Activated CD8-positive, alpha-beta memory T cell treated with anti-CD3 and anti-CD28 coated beads, Interleukin-2, amount 10 ng/mL, durations not matched to agents 7 days and 5 days (primary cell): ENCODE measurements at regions not wholly inside any gene's neighbourhood (a gene's known extent, or its start where the extent isn't known, plus 50 kb on each side); places are given as distances from the start of the nearest gene placed in this dataset.

ENCODE experiments used
- ATAC-seq: fragments of 150-1000 bp; cut with Tn5 transposase; one replicate; pipeline ENCODE4 v1.10.0; 2021; ENCODE audit warnings: moderate library complexity
- CTCF ChIA-PET: fragments of 350-600 bp; sonication (Branson Sonifier 250); formaldehyde crosslinking; loops from one replicate; lab custom pipeline; 2021; ENCODE audit warnings: antibody characterized with exemption; lab: Charles Lee
- DNase-seq: peaks from one replicate; pipeline ENCODE4 v3.0.0-alpha.2; 2020
- H3K27ac Mint-ChIP-seq: one replicate; pipeline ENCODE4 v1.8.0; 2021; ENCODE audit warnings: mild to moderate bottlenecking, mixed read lengths
- H3K27me3 Mint-ChIP-seq: one replicate; pipeline ENCODE4 v1.8.0; 2021; ENCODE audit warnings: mixed read lengths
- H3K36me3 Mint-ChIP-seq: one replicate; pipeline ENCODE4 v1.8.0; 2021; ENCODE audit warnings: mild to moderate bottlenecking, mixed read lengths
- H3K4me1 Mint-ChIP-seq: one replicate; pipeline ENCODE4 v1.8.0; 2021; ENCODE audit warnings: mixed read lengths
- H3K4me3 Mint-ChIP-seq: one replicate; pipeline ENCODE4 v1.8.0; 2021; ENCODE audit warnings: mild to moderate bottlenecking, moderate library complexity, mixed read lengths
- H3K9me3 Mint-ChIP-seq: one replicate; pipeline ENCODE4 v1.8.0; 2022; ENCODE audit warnings: low read depth, mixed read lengths

DNA sequence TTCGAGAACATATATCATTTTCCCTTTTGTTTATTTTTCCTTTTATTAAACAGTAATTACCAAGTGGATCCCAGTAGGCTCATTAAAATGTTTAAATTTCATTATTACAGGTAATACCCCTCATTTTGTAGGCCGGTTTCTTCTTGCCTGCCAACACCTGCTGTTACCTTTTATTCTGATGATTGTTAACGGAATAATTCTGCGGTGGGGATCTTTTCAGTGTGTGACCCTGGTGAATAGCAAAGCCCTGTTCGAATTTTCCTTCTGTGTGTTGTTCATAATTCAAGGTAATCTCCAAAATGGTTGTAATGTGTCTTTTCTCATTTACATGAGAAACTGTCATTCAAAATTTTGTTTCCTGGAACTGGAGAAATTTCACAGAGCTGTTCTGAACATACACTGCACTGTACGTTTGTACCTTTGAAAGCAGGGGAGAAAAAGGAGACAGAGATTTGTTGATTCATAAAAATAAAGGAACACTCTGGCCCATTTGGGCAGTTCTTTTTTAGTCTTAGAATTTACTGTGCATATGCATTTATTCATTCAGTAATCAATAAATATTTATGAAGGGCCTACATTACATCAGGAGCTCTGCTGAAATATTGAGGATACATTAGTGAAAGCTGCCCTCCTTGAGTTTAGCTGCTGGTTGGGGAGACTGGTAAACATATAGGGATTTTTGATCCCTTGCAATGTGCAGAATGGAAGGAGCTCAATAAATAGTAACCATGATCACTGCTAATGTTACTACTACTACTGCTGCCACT, 502.0 kb downstream of the QKI start:
- CTCF ChIA-PET: no interaction called here
- ATAC-seq (no peak), DNase-seq (no peak)
- Mint-ChIP-seq H3K27ac (no peak overlapping the region), H3K4me1 (no peaks in the 10 kb centered on the region), H3K27me3 (no peaks in the 10 kb centered on the region), H3K36me3 (no peaks in the 10 kb centered on the region), H3K9me3 (no peaks in the 10 kb centered on the region), H3K4me3 (no peak overlapping the region)

DNA sequence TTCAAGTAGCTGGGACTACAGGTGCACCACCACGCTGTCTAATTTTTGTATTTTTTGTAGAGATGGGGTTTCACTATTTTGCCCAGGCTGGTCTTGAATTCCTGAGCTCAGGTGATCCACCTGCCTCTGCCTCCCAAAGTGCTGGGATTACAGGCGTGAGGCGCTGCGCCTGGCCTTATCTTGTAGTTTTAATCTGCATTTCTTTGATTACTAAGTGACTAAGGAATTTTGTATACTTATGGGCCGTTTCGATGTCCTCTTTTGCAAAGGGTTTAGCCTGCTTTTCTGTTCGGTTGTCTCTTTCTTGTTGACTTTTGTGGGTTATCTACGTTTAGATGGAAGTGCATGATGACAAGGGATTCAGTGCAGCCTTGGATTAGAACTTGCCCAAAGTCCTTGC, 500.6 kb downstream of the QKI start:
- Mint-ChIP-seq H3K36me3 (no peaks in the 10 kb centered on the region), H3K4me3 (no peak overlapping the region), H3K9me3 (no peaks in the 10 kb centered on the region), H3K4me1 (no peaks in the 10 kb centered on the region), H3K27ac (no peak overlapping the region), H3K27me3 (peaks cover 4% of the 10 kb centered on the region)
- DNase-seq (no peak), ATAC-seq (no peak)
- CTCF ChIA-PET: no interaction called here

DNA sequence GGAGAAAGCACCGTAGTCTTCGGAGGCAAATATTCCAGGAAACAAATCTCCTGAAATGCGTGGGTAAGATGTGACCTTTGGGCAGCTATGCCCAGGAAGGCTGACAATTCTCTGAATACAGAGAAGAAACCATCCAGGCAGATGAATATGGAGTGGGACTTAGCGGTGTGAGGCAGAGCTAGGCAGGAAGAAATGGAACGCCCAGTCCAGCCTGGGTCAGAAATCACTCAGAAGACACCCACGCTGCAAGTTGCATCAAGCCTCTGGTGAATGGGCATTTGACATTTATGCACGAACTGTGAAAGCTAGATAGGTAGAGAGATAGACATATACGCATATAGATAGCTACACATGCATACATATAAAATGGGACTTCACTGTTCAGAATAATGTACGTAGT, 498.5 kb downstream of the QKI start:
- ATAC-seq (no peak), DNase-seq (no peak)
- Mint-ChIP-seq H3K4me1 (no peaks in the 10 kb centered on the region), H3K9me3 (no peaks in the 10 kb centered on the region), H3K27me3 (peaks cover 4% of the 10 kb centered on the region), H3K36me3 (no peaks in the 10 kb centered on the region), H3K27ac (no peak overlapping the region), H3K4me3 (no peak overlapping the region)
- CTCF ChIA-PET: no interaction called here

DNA sequence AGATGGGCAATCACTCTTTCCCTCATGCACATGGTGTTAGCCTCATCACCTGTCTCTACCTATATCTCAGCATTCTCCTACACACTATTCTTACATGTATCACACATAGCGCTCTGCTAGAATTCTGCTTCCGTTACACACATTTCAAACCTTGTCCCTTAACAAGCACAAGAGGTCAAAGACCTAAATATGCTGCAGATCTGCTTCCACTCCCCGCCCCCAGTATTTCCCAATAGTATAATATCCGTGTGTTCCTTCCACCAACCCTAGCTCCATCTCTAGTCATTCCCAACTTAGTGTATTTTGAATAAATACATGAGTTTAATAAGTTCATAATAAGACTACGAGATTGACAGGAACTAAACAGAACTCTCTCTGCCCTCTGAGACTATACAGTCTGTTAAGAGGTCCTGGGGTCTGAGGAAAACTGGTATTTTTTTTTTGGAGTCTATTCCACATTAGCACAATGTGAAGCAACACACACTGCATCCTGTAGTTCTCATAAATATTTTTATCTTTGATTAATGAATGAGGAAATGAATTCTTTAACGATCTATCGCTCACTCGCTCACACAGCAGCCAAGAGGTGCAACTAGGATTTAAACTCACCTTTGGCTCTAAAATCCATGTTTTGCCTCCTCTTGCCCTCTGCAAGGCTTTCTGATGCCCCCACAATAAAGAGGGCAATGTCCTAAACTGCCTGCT, 491.6 kb downstream of the QKI start:
- Mint-ChIP-seq H3K27me3 (peaks cover 4% of the 10 kb centered on the region), H3K4me1 (no peaks in the 10 kb centered on the region), H3K36me3 (no peaks in the 10 kb centered on the region), H3K27ac (no peak overlapping the region), H3K9me3 (no peaks in the 10 kb centered on the region), H3K4me3 (no peak overlapping the region)
- ATAC-seq (no peak), DNase-seq (no peak)
- CTCF ChIA-PET: no interaction called here

DNA sequence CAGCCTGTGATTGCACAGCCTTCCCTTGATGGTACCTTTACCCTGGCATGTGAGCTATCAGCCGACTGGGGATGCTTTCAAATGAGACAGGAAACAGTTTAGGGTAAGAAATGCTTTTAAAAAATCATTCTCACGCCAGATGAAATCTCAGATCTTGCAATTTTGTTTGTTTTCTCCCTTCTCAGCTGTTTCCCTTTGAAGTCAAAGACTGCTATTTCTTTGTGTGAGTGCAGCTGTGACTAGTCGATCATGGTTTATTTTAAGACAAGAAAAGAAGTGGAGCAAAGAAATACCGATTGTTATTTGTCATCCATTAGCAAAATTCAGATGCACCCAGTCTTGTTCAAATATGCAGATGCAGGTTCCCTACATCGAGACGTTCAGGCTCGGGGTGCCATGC, 489.7 kb downstream of the QKI start:
- H3K4me3 Mint-ChIP-seq: no peak overlapping the region
- H3K27ac Mint-ChIP-seq: no peak overlapping the region
- DNase-seq: no peak
- ATAC-seq: no peak
- no peaks in the 10 kb centered on the region for H3K36me3 Mint-ChIP-seq
- CTCF ChIA-PET: no interaction called here
- no peaks in the 10 kb centered on the region for H3K27me3 Mint-ChIP-seq
- H3K4me1 Mint-ChIP-seq: no peaks in the 10 kb centered on the region
- no peaks in the 10 kb centered on the region for H3K9me3 Mint-ChIP-seq

DNA sequence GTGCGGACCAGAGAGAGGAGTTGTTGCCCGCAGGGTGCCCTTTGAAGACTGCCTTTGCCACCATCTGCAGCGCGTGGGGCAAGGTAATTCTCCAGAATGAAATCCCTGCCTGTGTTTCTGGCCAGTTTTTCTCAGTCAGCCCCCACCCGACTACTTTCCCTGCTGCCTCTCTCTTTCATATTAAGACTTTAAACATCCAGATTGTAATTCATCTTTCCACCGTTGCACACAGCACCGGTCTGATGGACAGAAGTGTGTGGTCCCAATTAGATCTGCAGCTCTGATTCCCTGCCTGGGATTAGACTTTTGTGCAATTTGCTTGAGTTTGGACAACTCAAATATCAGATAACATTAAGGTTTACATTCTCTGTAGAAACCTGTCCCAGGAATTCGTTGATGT, 489.0 kb downstream of the QKI start:
- ATAC-seq (no peak), DNase-seq (no peak)
- no peaks in the 10 kb centered on the region for H3K27me3 Mint-ChIP-seq
- H3K4me1 Mint-ChIP-seq: no peaks in the 10 kb centered on the region
- H3K4me3 Mint-ChIP-seq: no peak overlapping the region
- H3K9me3 Mint-ChIP-seq: no peaks in the 10 kb centered on the region
- no peaks in the 10 kb centered on the region for H3K36me3 Mint-ChIP-seq
- CTCF ChIA-PET: no interaction called here
- no peak overlapping the region for H3K27ac Mint-ChIP-seq

DNA sequence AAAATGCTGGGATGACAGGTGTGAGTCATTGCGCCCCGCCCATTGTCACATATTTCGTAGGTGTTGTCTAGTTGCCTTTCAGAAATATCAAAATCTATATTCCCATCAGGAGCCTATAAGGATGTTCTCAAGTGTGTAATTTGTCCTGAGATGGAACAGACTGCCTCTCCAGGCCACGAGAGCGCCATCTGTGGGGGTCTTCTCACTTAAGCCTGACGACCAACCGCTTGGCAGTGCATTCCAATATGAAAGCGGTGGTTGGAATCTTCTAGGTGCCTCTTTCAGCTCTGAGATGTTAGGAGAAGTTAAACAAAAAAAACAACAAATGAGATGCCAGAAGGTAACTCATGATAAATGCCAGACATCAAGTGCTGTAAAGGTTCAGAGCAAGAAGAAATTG, 488.5 kb downstream of the QKI start:
- ATAC-seq: no peak
- no peaks in the 10 kb centered on the region for H3K27me3 Mint-ChIP-seq
- no peaks in the 10 kb centered on the region for H3K4me1 Mint-ChIP-seq
- CTCF ChIA-PET: no interaction called here
- DNase-seq: no peak
- H3K4me3 Mint-ChIP-seq: no peak overlapping the region
- no peak overlapping the region for H3K27ac Mint-ChIP-seq
- H3K36me3 Mint-ChIP-seq: no peaks in the 10 kb centered on the region
- no peaks in the 10 kb centered on the region for H3K9me3 Mint-ChIP-seq

DNA sequence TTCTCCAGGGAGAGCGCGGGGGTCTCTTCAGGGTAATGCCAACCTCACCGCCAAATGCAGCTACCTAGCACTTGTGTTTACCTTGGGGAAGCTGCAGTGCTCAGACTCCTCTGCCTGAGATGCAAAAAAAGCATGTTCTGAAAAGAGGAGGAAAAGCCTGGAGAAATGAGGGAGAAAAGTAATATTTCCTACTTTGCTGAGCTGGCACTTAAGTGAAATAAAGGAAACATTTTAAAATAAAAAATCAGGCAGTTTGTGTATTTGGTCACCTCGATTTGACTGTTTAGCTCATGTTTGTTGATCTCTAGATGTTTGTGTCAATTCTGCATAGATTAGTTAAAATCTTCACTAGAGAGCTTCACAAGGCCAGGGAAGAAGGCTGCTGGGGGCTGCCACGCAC, 487.2 kb downstream of the QKI start:
- Mint-ChIP-seq H3K9me3 (no peaks in the 10 kb centered on the region), H3K4me3 (no peak overlapping the region), H3K4me1 (no peaks in the 10 kb centered on the region), H3K36me3 (no peaks in the 10 kb centered on the region), H3K27me3 (no peaks in the 10 kb centered on the region), H3K27ac (no peak overlapping the region)
- DNase-seq (no peak), ATAC-seq (no peak)
- CTCF ChIA-PET: no interaction called here

DNA sequence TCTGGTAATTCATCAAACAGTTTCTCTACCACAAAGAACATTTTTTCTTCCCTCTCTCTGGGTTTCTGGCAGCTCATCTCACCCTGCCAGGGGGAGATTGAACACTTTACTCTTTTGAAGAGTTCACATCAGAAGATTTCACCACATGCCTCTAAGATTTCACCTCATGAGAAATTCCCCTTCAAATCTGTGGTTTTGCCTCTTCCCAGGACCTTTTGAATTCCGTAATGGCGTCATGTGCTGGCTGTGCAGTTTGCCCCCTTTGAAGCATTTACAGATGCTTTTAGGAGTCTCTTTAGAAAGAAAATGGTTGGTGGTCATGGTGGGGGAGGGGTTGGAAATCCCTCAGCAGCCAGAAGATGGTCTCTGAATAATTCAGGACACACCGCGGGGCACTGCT, 486.1 kb downstream of the QKI start:
- H3K36me3 Mint-ChIP-seq: no peaks in the 10 kb centered on the region
- H3K9me3 Mint-ChIP-seq: no peaks in the 10 kb centered on the region
- ATAC-seq (no peak), DNase-seq (no peak)
- H3K27me3 Mint-ChIP-seq: no peaks in the 10 kb centered on the region
- CTCF ChIA-PET: no interaction called here
- H3K4me3 Mint-ChIP-seq: no peak overlapping the region
- no peak overlapping the region for H3K27ac Mint-ChIP-seq
- no peaks in the 10 kb centered on the region for H3K4me1 Mint-ChIP-seq

DNA sequence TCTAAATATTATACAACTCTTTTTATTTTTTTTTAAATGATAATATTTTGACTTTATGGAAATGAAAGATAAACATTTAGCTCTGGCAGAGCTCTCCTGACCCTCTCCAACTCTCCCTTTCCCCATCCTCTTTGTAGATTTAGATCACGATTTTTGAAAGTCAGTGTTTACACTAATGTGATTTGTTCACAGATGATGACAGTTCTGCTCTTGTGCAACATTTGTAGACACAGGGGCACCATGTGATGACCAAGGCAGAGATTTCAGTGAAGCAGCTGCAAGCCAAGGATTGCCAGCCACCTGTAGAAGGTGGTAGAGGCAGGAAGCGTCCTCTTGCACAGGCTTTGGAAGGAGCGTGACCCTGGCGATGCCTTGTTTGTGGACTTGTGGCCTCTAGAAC, 483.2 kb downstream of the QKI start:
- CTCF ChIA-PET: no interaction called here
- DNase-seq (no peak), ATAC-seq (no peak)
- no peaks in the 10 kb centered on the region for H3K27me3 Mint-ChIP-seq
- no peaks in the 10 kb centered on the region for H3K36me3 Mint-ChIP-seq
- H3K4me1 Mint-ChIP-seq: no peaks in the 10 kb centered on the region
- H3K4me3 Mint-ChIP-seq: no peak overlapping the region
- no peak overlapping the region for H3K27ac Mint-ChIP-seq
- no peaks in the 10 kb centered on the region for H3K9me3 Mint-ChIP-seq

DNA sequence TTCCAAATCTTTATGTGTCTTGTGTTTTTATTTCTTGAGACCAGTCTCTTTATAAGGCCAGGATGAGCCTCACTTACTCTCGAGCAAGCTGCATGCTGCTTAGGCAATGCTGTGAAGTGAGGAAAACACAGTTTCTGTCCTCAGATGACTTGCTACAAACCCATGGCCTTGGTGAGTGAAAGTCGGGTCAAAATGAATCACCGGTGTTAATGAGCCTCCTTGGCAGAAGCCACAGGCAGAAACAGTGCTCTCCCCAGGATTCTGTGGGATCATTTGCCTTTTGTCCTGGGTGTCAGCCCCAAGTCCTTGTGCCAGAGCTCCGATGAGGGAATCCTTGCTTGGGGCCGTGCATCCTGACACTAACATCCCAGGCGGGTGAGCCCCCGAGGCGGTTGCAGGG, 482.5 kb downstream of the QKI start:
- no peak for DNase-seq
- CTCF ChIA-PET: no interaction called here
- H3K9me3 Mint-ChIP-seq: no peaks in the 10 kb centered on the region
- H3K4me1 Mint-ChIP-seq: no peaks in the 10 kb centered on the region
- H3K4me3 Mint-ChIP-seq: no peak overlapping the region
- no peaks in the 10 kb centered on the region for H3K27me3 Mint-ChIP-seq
- no peak overlapping the region for H3K27ac Mint-ChIP-seq
- no peak for ATAC-seq
- H3K36me3 Mint-ChIP-seq: no peaks in the 10 kb centered on the region

DNA sequence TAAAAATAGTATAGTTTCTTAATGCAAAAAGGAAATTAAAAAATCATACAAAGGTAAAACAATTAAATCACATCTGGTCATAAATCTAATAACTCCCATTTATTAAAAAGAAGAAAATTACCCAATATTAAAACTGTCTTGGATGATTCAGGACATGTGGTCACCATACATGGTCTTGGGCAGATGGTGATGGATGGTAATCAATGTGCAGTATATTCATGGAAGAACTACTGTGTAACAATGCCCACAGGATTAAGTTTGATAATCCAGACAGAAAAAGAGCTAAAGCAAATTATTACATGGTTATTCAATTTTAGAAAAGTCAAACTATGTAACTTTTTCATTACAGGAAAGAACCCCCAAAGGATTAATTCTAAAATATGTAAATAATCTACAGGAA, 480.6 kb downstream of the QKI start:
- Mint-ChIP-seq H3K27ac (no peak overlapping the region), H3K4me1 (no peaks in the 10 kb centered on the region), H3K36me3 (no peaks in the 10 kb centered on the region), H3K4me3 (no peak overlapping the region), H3K27me3 (no peaks in the 10 kb centered on the region), H3K9me3 (no peaks in the 10 kb centered on the region)
- CTCF ChIA-PET: no interaction called here
- no peak for DNase-seq
- no peak for ATAC-seq

DNA sequence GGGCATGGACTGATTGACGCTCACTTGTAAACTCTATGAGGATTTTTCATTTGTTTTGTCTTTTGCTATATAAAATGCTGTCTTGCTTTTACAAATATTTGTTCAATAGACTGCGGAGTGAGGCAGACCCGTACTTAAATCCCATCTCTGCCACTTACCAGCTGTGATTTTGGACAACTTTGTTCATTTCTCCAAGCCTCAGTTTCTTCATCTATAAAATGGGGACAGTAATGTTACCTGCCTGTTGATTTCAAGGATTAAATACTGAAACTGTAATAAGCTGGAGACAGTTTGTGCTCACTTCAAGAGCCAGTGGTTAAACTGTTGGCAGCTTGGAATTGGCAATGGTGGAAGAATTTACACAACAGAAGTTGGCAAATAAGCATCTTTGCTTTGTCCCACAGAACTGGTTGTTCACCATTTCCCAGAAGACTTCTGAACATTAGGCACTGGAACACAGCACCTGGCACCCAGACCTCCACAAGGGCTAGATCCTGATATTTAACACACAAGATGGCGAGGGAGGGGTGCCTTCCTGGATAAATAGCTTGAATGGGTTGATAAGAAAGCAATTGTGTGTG, 479.2 kb downstream of the QKI start:
- Mint-ChIP-seq H3K27ac (no peak overlapping the region), H3K9me3 (no peaks in the 10 kb centered on the region), H3K27me3 (no peaks in the 10 kb centered on the region), H3K4me1 (no peaks in the 10 kb centered on the region), H3K36me3 (no peaks in the 10 kb centered on the region), H3K4me3 (no peak overlapping the region)
- CTCF ChIA-PET: no interaction called here
- no peak for DNase-seq
- no peak for ATAC-seq

DNA sequence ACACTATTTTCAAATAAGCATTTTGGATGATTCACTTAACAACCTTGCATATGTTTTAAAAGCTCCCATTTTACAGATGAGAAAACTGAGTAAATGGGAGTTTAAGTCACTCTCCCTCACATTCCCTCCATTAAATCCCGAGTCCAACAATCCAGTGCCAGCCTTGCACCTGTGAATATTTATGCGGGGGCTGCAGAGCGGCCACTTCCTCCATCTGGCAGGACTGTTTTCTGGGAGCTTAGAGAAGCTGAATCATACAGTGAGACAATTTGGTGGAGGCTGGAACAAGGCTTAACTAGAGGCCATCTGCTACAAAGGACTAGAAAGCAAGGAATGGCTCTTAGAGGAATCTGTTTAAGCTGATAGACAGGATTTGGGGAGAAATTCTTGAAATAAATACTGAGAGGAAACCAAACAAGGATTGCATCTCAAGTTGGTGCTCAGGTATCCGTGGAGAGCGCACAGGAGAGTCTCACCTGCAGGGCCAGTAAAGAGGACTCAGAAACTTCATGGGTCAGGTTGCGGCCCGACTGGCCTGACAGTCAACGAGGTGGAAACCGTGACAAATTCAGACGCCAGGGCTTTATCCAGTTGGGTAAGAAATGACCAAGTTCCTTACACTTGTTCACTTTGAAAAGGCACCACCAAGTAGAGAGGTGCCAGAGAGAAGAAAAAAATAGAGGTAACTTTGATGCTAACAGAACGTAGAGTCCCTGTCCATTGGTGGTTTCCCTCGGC, 478.5 kb downstream of the QKI start:
- Mint-ChIP-seq H3K4me3 (no peak overlapping the region), H3K27ac (no peak overlapping the region), H3K27me3 (no peaks in the 10 kb centered on the region), H3K36me3 (no peaks in the 10 kb centered on the region), H3K4me1 (no peaks in the 10 kb centered on the region), H3K9me3 (no peaks in the 10 kb centered on the region)
- DNase-seq (no peak), ATAC-seq (no peak)
- CTCF ChIA-PET: no interaction called here
